Aorta (tissue), 5 donors: ENCODE measurements at regions not wholly inside any gene's neighbourhood (a gene's known extent, or its start where the extent isn't known, plus 50 kb on each side); places are given as distances from the start of the nearest gene placed in this dataset.
"Not testable (repeated sequence)": the region's sequence is repeated elsewhere in the genome, so short reads cannot be mapped to it uniquely, and the experiment has no call there.

Experiments
- ATAC-seq: fragments of 200-7000 bp; cut with Tn5 transposase; one replicate; pipeline ENCODE4 v1.9.1; 2022; ENCODE audit warnings: moderate library complexity; ENCODE audit not compliant: low FRiP score
- DNase-seq, 2 donors: peaks; one replicate each; pipeline ENCODE4 v3.0.0-alpha.2; 2020
- H3K27ac ChIP-seq, 2 donors: one replicate each; pipeline ENCODE4 v1.5.1; 2013; ENCODE audit warnings: low read length in 2 of 2, mild to moderate bottlenecking in 2 of 2, moderate library complexity in 2 of 2, control low read depth in 1 of 2, inconsistent platforms in 1 of 2, low read depth in 1 of 2
- H3K27me3 ChIP-seq, 2 donors: one replicate each; pipeline ENCODE4 v1.6.1; 2013; ENCODE audit warnings: control low read depth in 1 of 2, low read length in 1 of 2, mild to moderate bottlenecking in 1 of 2, moderate library complexity in 1 of 2; ENCODE audit not compliant: insufficient read depth in 2 of 2, control insufficient read depth in 1 of 2
- H3K36me3 ChIP-seq, 2 donors: one replicate each; pipeline ENCODE4 v1.6.1; 2013; ENCODE audit warnings: control low read depth in 1 of 2, low read length in 1 of 2, mild to moderate bottlenecking in 1 of 2; ENCODE audit not compliant: insufficient read depth in 2 of 2, control insufficient read depth in 1 of 2
- H3K4me1 ChIP-seq, 2 donors: one replicate each; pipeline ENCODE4 v1.6.1; 2013; ENCODE audit warnings: low read length in 2 of 2, control low read depth in 1 of 2, mild to moderate bottlenecking in 1 of 2, moderate library complexity in 1 of 2; ENCODE audit not compliant: insufficient read depth in 2 of 2, control insufficient read depth in 1 of 2
- H3K4me3 ChIP-seq, 2 donors: one replicate each; pipeline ENCODE4 v1.5.1; 2013; ENCODE audit warnings: low read length in 2 of 2, control low read depth in 1 of 2, mild to moderate bottlenecking in 1 of 2
- H3K9me3 ChIP-seq: one replicate; pipeline ENCODE4 v1.6.1; 2013; ENCODE audit warnings: mild to moderate bottlenecking, low read length; ENCODE audit not compliant: control insufficient read depth
- WGBS, 2 donors: extraction: QIAGEN DNeasy Blood & Tissue Kit; methylation state at CpG; one replicate each; pipeline ENCODE4 v1.1.7; 2013; 5-methylcytosine and 5-hydroxymethylcytosine counted together
- intact Hi-C, 2 donors: fragments of 100-400 bp; cut with DNase I; formaldehyde crosslinking; loops; one replicate each; pipeline versions ENCODE4 v1.14.2 to v1.15.0; 2022
- donor health status: healthy with polysubstance abuse.
- donor health status: Bipolar disorder and iron deficiency.
- donor health status: DM: no; HTN: no; CAD: no.
- donor health status: DM: no; HTN: no; CAD: no.
- donor health status: DM: yes; HTN: yes; CAD: no.

DNA sequence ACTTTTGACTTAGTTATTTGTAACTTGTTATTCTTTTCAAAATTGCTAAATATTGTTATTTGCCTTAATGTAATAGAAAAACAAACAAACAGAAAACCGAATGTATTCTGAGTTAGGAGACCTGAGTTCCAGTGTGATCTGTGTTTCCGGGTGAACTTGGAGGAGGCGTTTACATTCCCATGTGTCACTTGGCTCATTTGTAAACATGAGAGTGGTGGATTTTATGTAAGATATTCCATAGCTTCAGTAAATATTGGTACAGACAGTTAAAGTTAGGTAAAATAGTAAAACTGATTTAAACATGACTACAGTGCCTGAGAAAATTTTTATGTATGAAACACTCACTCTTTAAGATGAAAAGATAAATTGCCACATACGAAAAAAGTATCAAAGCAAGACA is 287.3 kb upstream of the POU1F1 start:
- H3K4me3 ChIP-seq: no peak overlapping the region
- WGBS, 2 donors: 39 to 52% methylated on average over 4 of the region's 4 CpGs
- no peak overlapping the region for H3K27ac ChIP-seq
- intact Hi-C loops: no loop called here
- H3K36me3 ChIP-seq: no peaks in the 10 kb centered on the region
- no peaks in the 10 kb centered on the region for H3K27me3 ChIP-seq
- ATAC-seq: no peak
- H3K4me1 ChIP-seq: no peaks in the 10 kb centered on the region
- no peak for DNase-seq
- H3K9me3 ChIP-seq: no peaks in the 10 kb centered on the region

- Histone ChIP-seq H3K36me3 (no peaks in the 10 kb centered on the region), H3K27me3 (no peaks in the 10 kb centered on the region), H3K27ac (no peak overlapping the region), H3K9me3 (no peaks in the 10 kb centered on the region), H3K4me1 (no peaks in the 10 kb centered on the region), H3K4me3 (no peak overlapping the region)
- ATAC-seq: no peak
- intact Hi-C loops: no loop called here
- DNase-seq: no peak
- WGBS, 2 donors: 13 to 41% methylated on average over 3 of the region's 3 CpGs
Measured at GRCh38 chr3:87558492-87558891, 282.1 kb upstream of the POU1F1 start.

DNA sequence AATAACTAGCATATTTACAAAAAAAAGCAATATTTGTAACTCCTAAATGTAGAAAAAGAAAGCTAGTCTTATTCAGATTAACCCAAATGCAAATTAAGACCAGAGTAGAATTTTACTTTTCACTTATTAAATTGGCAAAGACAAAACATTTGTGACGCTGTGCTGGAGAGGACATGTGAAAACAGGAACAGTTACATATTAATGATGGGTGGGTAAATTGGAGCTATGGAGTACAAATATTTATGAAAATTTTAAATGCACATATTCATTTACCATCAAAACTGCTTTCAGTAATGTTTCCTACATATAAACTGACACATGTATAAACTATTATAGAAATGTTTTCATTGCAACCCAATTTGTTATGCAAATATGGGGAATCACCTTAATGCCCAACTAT is 278.9 kb upstream of the POU1F1 start:
- no peak overlapping the region for H3K27ac ChIP-seq
- WGBS, 2 donors: 34 to 35% methylated on average over 1 of the region's 1 CpG
- ATAC-seq (no peak), DNase-seq (no peak)
- H3K4me3 ChIP-seq: no peak overlapping the region
- H3K4me1 ChIP-seq: no peaks in the 10 kb centered on the region
- intact Hi-C loops: no loop called here
- H3K27me3 ChIP-seq: no peaks in the 10 kb centered on the region
- H3K36me3 ChIP-seq: no peaks in the 10 kb centered on the region
- H3K9me3 ChIP-seq: no peaks in the 10 kb centered on the region

DNA sequence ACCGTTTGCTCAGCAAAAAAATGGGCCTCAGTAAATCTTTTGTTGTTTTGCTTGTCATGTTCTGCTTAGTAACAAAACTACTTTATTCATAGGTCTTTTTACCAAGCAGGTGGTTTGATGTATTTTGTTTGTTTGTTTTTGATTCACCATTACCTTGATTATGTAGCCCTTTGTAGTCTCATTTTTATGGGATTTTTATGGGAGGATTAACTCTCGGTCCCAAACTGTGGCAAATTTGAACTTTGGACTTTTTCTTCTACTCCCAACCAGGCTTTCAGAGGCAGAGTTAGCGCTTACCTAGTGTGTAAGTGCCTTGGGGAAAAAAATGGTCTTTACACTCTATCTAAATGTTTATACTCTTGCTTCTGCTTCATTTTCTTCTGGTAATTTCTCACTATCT is 276.7 kb upstream of the POU1F1 start:
- WGBS, 2 donors: 65 to 66% methylated on average over 3 of the region's 3 CpGs

DNA sequence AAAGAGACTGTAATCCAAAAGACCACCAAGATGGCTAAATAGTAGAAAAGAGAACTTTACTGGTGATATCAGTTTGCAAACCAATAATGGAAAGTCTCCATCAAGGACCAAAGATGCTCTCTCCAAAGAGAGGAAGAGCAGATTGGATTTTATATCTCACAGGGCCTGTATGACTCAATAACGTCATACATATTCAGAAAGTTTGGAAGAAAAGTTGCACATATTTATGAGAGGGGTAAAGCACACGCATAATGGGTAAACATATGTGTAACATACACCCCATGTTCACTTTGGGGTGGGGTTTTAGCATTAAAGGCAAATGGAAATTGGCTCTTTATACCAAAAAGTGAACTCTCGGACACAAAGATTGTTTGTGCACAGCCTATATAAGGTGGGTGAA is 274.5 kb upstream of the POU1F1 start:
- DNase-seq (no peak), ATAC-seq (no peak)
- Histone ChIP-seq H3K36me3 (no peaks in the 10 kb centered on the region), H3K4me1 (no peaks in the 10 kb centered on the region), H3K27me3 (no peaks in the 10 kb centered on the region), H3K27ac (no peak overlapping the region), H3K9me3 (no peaks in the 10 kb centered on the region), H3K4me3 (no peak overlapping the region)
- intact Hi-C loops: no loop called here
- 76 to 85% methylated on average over 3 of the region's 3 CpGs for WGBS, 2 donors

More for the DNA sequence above, 276.7 kb upstream of the POU1F1 start:
- no peaks in the 10 kb centered on the region for H3K9me3 ChIP-seq
- no peaks in the 10 kb centered on the region for H3K27me3 ChIP-seq
- no peak overlapping the region for H3K4me3 ChIP-seq
- DNase-seq (no peak), ATAC-seq (no peak)
- no peaks in the 10 kb centered on the region for H3K4me1 ChIP-seq
- H3K27ac ChIP-seq: no peak overlapping the region
- H3K36me3 ChIP-seq: no peaks in the 10 kb centered on the region
- intact Hi-C loops: no loop called here

- intact Hi-C loops: no loop called here
- H3K27me3 ChIP-seq: no peaks in the 10 kb centered on the region
- 22 to 35% methylated on average over 2 of the region's 2 CpGs for WGBS, 2 donors
Measured at GRCh38 chr3:87549208-87549607, 272.8 kb upstream of the POU1F1 start.

DNA sequence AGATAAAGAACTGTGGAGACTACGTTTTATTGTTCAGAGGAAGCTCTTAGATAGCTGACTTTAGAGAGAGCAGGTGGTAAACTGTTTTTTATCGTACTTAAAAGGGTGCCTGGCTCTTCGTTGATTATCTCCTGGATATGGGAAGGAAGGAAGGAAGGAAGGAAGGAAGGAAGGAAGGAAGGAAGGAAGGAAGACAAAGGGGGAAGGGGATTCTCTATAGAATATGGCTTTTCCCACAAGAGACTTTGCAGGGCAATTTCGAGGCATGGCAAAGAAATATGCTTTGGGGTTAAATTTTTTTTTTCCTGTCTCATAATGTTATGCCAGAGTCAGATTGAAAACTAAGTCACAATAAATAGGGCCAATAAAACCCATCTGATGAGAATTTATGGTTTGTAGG is 271.9 kb upstream of the POU1F1 start:
- H3K27me3 ChIP-seq: no peaks in the 10 kb centered on the region
- H3K9me3 ChIP-seq: no peaks in the 10 kb centered on the region
- intact Hi-C loops: no loop called here
- no peak overlapping the region for H3K4me3 ChIP-seq
- no peaks in the 10 kb centered on the region for H3K36me3 ChIP-seq
- no peak overlapping the region for H3K27ac ChIP-seq
- H3K4me1 ChIP-seq: no peaks in the 10 kb centered on the region
- 67 to 72% methylated on average over 4 of the region's 4 CpGs for WGBS, 2 donors
- DNase-seq: no peak
- ATAC-seq: no peak

More at GRCh38 chr3:87549208-87549607, 272.8 kb upstream of the POU1F1 start:
- Histone ChIP-seq H3K9me3 (no peaks in the 10 kb centered on the region), H3K4me3 (no peak overlapping the region), H3K36me3 (no peaks in the 10 kb centered on the region), H3K27ac (no peak overlapping the region), H3K4me1 (no peaks in the 10 kb centered on the region)
- ATAC-seq (no peak), DNase-seq (no peak)

GRCh38 chr3:87546216-87546615 is 269.8 kb upstream of the POU1F1 start:
- Histone ChIP-seq H3K27ac (no peak overlapping the region), H3K9me3 (no peaks in the 10 kb centered on the region), H3K4me1 (no peaks in the 10 kb centered on the region), H3K27me3 (no peaks in the 10 kb centered on the region), H3K4me3 (no peak overlapping the region), H3K36me3 (no peaks in the 10 kb centered on the region)
- DNase-seq (no peak), ATAC-seq (no peak)
- WGBS, 2 donors: 76 to 81% methylated on average over 5 of the region's 5 CpGs
- intact Hi-C loops: no loop called here

GRCh38 chr3:87543408-87543807 is 267.0 kb upstream of the POU1F1 start:
- not testable (repeated sequence) for DNase-seq
- 56 to 61% methylated on average over 2 of the region's 2 CpGs for WGBS, 2 donors

More at GRCh38 chr3:87543408-87543807, 267.0 kb upstream of the POU1F1 start:
- H3K4me3 ChIP-seq, H3K36me3 ChIP-seq, ATAC-seq, intact Hi-C loops, H3K27me3 ChIP-seq, H3K9me3 ChIP-seq, H3K27ac ChIP-seq, H3K4me1 ChIP-seq: not testable (repeated sequence)
